WTC11 (cell line): ENCODE measurements at regions not wholly inside any gene's neighbourhood (a gene's known extent, or its start where the extent isn't known, plus 50 kb on each side); places are given as distances from the start of the nearest gene placed in this dataset.

Experiments
- ATAC-seq: fragments of 200-7000 bp; cut with Tn5 transposase; 2 replicates; pipeline ENCODE4 v1.10.0; 2021; ENCODE audit warnings: mild to moderate bottlenecking, moderate library complexity
- CTCF ChIA-PET: fragments of 300-600 bp; sonication (Branson Sonifier 250); formaldehyde crosslinking; loops from one replicate; lab custom pipeline; 2021; ENCODE audit warnings: antibody characterized with exemption; lab: Charles Lee
- POLR2A ChIA-PET: fragments of 350-600 bp; sonication (Branson Sonifier 250); formaldehyde crosslinking; loops from one replicate; lab custom pipeline; 2021; ENCODE audit warnings: antibody characterized with exemption; lab: Charles Lee
- DNase-seq: peaks from one replicate; pipeline ENCODE4 v3.0.0; 2021; ENCODE audit warnings: low spot score
- H3K27ac Mint-ChIP-seq: 2 replicates; pipeline ENCODE4 v1.8.0; 2021; ENCODE audit warnings: mixed read lengths
- H3K27me3 Mint-ChIP-seq: 2 replicates; pipeline ENCODE4 v1.8.0; 2021; ENCODE audit warnings: low read depth, mild to moderate bottlenecking, moderate library complexity, mixed read lengths
- H3K36me3 Mint-ChIP-seq: 2 replicates; pipeline ENCODE4 v1.8.0; 2021; ENCODE audit warnings: mixed read lengths
- H3K4me1 Mint-ChIP-seq: 2 replicates; pipeline ENCODE4 v1.8.0; 2022; ENCODE audit warnings: mixed read lengths
- H3K4me3 Mint-ChIP-seq: 2 replicates; pipeline ENCODE4 v1.8.0; 2021; ENCODE audit warnings: mild to moderate bottlenecking, moderate library complexity, mixed read lengths
- H3K9me3 Mint-ChIP-seq: 2 replicates; pipeline ENCODE4 v1.8.0; 2021; ENCODE audit warnings: mixed read lengths
- AR ChIP-seq: fragments of 250-450 bp; sonication (Bioruptor Pico); IDR thresholded peaks from 2 replicates; pipeline ENCODE4 v1.9.0; 2021; ENCODE audit warnings: mild to moderate bottlenecking
- CBFB ChIP-seq: sonication (generic); formaldehyde crosslinking; IDR thresholded peaks from 2 replicates; pipeline ENCODE4 v1.8.1; 2022; ENCODE audit warnings: mild to moderate bottlenecking, low read depth, missing genetic modification reagents
- CREM ChIP-seq: sonication (generic); formaldehyde crosslinking; IDR thresholded peaks from 2 replicates; pipeline ENCODE4 v1.8.1; 2022; ENCODE audit warnings: mild to moderate bottlenecking, missing genetic modification reagents, moderate library complexity
- CTCF ChIP-seq: fragments of 200-600 bp; IDR thresholded peaks from 2 replicates; pipeline ENCODE4 v1.8.0; 2022; ENCODE audit warnings: antibody characterized with exemption
- E2F4 ChIP-seq: sonication (generic); formaldehyde crosslinking; IDR thresholded peaks from 2 replicates; pipeline ENCODE4 v1.8.1; 2022; ENCODE audit warnings: low read depth, mild to moderate bottlenecking, moderate library complexity, missing genetic modification reagents, borderline replicate concordance
- ELF4 ChIP-seq: sonication (generic); formaldehyde crosslinking; IDR thresholded peaks from 2 replicates; pipeline ENCODE4 v1.8.1; 2022; ENCODE audit warnings: low read depth, mild to moderate bottlenecking, moderate library complexity, missing genetic modification reagents
- ETV6 ChIP-seq: sonication (generic); formaldehyde crosslinking; IDR thresholded peaks from 2 replicates; pipeline ENCODE4 v1.8.1; 2022; ENCODE audit warnings: mild to moderate bottlenecking, missing genetic modification reagents
- FOXK1 ChIP-seq: sonication (generic); formaldehyde crosslinking; IDR thresholded peaks from 2 replicates; pipeline ENCODE4 v1.8.0; 2022; ENCODE audit warnings: mild to moderate bottlenecking, moderate library complexity, missing genetic modification reagents
- GABPB1 ChIP-seq: sonication (generic); formaldehyde crosslinking; IDR thresholded peaks from 2 replicates; pipeline ENCODE4 v1.8.1; 2023; ENCODE audit warnings: mild to moderate bottlenecking, missing genetic modification reagents
- GRHL2 ChIP-seq: fragments of 250-450 bp; sonication (Bioruptor Pico); IDR thresholded peaks from 2 replicates; pipeline ENCODE4 v1.8.0; 2022; ENCODE audit warnings: mild to moderate bottlenecking, moderate library complexity; ENCODE audit not compliant: insufficient replicate concordance, severe bottlenecking
- IRF1 ChIP-seq: sonication (generic); formaldehyde crosslinking; IDR thresholded peaks from 2 replicates; pipeline ENCODE4 v1.8.0; 2023; ENCODE audit warnings: missing genetic modification reagents
- MAX ChIP-seq: sonication (generic); formaldehyde crosslinking; IDR thresholded peaks from 2 replicates; pipeline ENCODE4 v1.8.0; 2022; ENCODE audit warnings: mild to moderate bottlenecking, missing genetic modification reagents
- MXD4 ChIP-seq: fragments of 250-450 bp; sonication (Bioruptor Pico); IDR thresholded peaks from 2 replicates; pipeline ENCODE4 v1.8.0; 2021; ENCODE audit warnings: mild to moderate bottlenecking, moderate library complexity, borderline replicate concordance
- MYBL2 ChIP-seq: sonication (generic); formaldehyde crosslinking; IDR thresholded peaks from 2 replicates; pipeline ENCODE4 v1.8.1; 2023; ENCODE audit warnings: mild to moderate bottlenecking, moderate library complexity, missing genetic modification reagents
- NR1H2 ChIP-seq: sonication (generic); formaldehyde crosslinking; IDR thresholded peaks from 2 replicates; pipeline ENCODE4 v1.9.0; 2021; ENCODE audit warnings: mild to moderate bottlenecking, moderate library complexity, missing genetic modification reagents
- RORB ChIP-seq: fragments of 250-450 bp; sonication (Bioruptor Pico); IDR thresholded peaks from 2 replicates; pipeline ENCODE4 v1.9.0; 2021; ENCODE audit warnings: mild to moderate bottlenecking
- SOX15 ChIP-seq: fragments of 250-450 bp; sonication (Bioruptor Pico); IDR thresholded peaks from 2 replicates; pipeline ENCODE4 v1.9.0; 2021; ENCODE audit warnings: mild to moderate bottlenecking
- SP1 ChIP-seq: sonication (generic); formaldehyde crosslinking; conservative IDR thresholded peaks from 2 replicates; pipeline ENCODE4 v1.8.1; 2022; ENCODE audit warnings: missing genetic modification reagents
- TEAD1 ChIP-seq: sonication (generic); formaldehyde crosslinking; IDR thresholded peaks from 2 replicates; pipeline ENCODE4 v1.8.0; 2022; ENCODE audit warnings: mild to moderate bottlenecking, missing genetic modification reagents
- TEAD4 ChIP-seq: sonication (generic); formaldehyde crosslinking; IDR thresholded peaks from 2 replicates; pipeline ENCODE4 v1.8.0; 2022; ENCODE audit warnings: mild to moderate bottlenecking, missing genetic modification reagents
- TP53 ChIP-seq: sonication (generic); formaldehyde crosslinking; IDR thresholded peaks from 2 replicates; pipeline ENCODE4 v1.8.1; 2023; ENCODE audit warnings: mild to moderate bottlenecking, missing genetic modification reagents
- ZBTB21 ChIP-seq: sonication (generic); formaldehyde crosslinking; IDR thresholded peaks from 2 replicates; pipeline ENCODE4 v1.8.1; 2023; ENCODE audit warnings: mild to moderate bottlenecking, missing genetic modification reagents, borderline replicate concordance
- ZNF138 ChIP-seq: sonication (generic); formaldehyde crosslinking; conservative IDR thresholded peaks from 2 replicates; pipeline ENCODE4 v1.8.1; 2022; ENCODE audit warnings: mild to moderate bottlenecking, moderate library complexity, missing genetic modification reagents
- TF ChIP-seq, protein P1 (sequence below): sonication (generic); formaldehyde crosslinking; IDR thresholded peaks from 2 replicates; pipeline ENCODE4 v1.8.0; 2023; ENCODE audit warnings: missing genetic modification reagents, mild to moderate bottlenecking, borderline replicate concordance

- Mint-ChIP-seq H3K36me3 (peaks cover 6% of the 10 kb centered on the region), H3K4me1 (peaks cover 51% of the 10 kb centered on the region), H3K9me3 (peaks cover 17% of the 10 kb centered on the region)
- TF ChIP-seq MAX (CRISPR knock-in tag) = no peak
- no peak for TF ChIP-seq TEAD1 (CRISPR knock-in tag)
- no peak for TF ChIP-seq MXD4 (CRISPR knock-in tag)
- no peak for TF ChIP-seq CTCF
- no peak for TF ChIP-seq TP53 (CRISPR knock-in tag)
- no peak for TF ChIP-seq CREM (CRISPR knock-in tag)
- TF ChIP-seq NR1H2 (CRISPR knock-in tag) = no peak
- TF ChIP-seq CBFB (CRISPR knock-in tag) = no peak
- no peak for TF ChIP-seq TEAD4 (CRISPR knock-in tag)
- no peak for TF ChIP-seq FOXK1 (CRISPR knock-in tag)
- TF ChIP-seq SP1 (CRISPR knock-in tag) = no peak
- TF ChIP-seq AR (CRISPR knock-in tag) = no peak
- TF ChIP-seq, protein P1, sequence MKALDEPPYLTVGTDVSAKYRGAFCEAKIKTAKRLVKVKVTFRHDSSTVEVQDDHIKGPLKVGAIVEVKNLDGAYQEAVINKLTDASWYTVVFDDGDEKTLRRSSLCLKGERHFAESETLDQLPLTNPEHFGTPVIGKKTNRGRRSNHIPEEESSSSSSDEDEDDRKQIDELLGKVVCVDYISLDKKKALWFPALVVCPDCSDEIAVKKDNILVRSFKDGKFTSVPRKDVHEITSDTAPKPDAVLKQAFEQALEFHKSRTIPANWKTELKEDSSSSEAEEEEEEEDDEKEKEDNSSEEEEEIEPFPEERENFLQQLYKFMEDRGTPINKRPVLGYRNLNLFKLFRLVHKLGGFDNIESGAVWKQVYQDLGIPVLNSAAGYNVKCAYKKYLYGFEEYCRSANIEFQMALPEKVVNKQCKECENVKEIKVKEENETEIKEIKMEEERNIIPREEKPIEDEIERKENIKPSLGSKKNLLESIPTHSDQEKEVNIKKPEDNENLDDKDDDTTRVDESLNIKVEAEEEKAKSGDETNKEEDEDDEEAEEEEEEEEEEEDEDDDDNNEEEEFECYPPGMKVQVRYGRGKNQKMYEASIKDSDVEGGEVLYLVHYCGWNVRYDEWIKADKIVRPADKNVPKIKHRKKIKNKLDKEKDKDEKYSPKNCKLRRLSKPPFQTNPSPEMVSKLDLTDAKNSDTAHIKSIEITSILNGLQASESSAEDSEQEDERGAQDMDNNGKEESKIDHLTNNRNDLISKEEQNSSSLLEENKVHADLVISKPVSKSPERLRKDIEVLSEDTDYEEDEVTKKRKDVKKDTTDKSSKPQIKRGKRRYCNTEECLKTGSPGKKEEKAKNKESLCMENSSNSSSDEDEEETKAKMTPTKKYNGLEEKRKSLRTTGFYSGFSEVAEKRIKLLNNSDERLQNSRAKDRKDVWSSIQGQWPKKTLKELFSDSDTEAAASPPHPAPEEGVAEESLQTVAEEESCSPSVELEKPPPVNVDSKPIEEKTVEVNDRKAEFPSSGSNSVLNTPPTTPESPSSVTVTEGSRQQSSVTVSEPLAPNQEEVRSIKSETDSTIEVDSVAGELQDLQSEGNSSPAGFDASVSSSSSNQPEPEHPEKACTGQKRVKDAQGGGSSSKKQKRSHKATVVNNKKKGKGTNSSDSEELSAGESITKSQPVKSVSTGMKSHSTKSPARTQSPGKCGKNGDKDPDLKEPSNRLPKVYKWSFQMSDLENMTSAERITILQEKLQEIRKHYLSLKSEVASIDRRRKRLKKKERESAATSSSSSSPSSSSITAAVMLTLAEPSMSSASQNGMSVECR = no peak
- TF ChIP-seq ZBTB21 = no peak
- no peak for TF ChIP-seq RORB (CRISPR knock-in tag)
- TF ChIP-seq, all 79 proteins: peak for 0
- peak overlapping the region; percentile 42; the same call in 1 of the 2 replicates for H3K27ac Mint-ChIP-seq
- DNase-seq = no peak
- ChIA-PET CTCF (no interaction called here), POLR2A (no interaction called here)
- no peak overlapping the region for H3K4me3 Mint-ChIP-seq
- H3K27me3 Mint-ChIP-seq = no peaks in the 10 kb centered on the region
- ATAC-seq = no peak
Observed at GRCh38 chr20:20897145-20897544, 184.7 kb upstream of the RALGAPA2 start.

DNA sequence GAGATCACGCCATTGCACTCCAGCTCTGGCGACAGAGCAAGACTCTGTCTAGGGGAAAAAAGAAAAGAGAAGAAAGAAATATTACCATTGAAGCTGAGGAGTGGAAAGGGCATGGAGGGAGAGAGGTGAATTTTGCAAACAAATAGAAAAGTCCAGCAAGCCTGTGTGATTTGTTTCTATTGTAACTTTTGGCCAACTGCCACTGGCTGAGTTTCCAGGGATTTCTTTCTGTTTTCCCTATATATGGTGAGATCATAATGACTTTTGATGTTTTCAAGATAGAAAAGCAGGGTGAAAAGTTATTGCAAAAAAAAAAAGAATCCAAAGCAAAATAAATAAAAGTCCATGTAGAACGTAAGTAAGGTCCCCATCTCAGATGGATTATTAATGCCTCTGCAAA, 184.2 kb upstream of the RALGAPA2 start:
- POLR2A ChIA-PET = no interaction called here
- H3K36me3 Mint-ChIP-seq = peaks cover under 1% of the 10 kb centered on the region
- H3K9me3 Mint-ChIP-seq = peaks cover 12% of the 10 kb centered on the region
- no peak overlapping the region for H3K27ac Mint-ChIP-seq
- H3K4me3 Mint-ChIP-seq = no peak overlapping the region
- H3K27me3 Mint-ChIP-seq = no peaks in the 10 kb centered on the region
- CTCF ChIA-PET = no interaction called here
- H3K4me1 Mint-ChIP-seq = peaks cover 56% of the 10 kb centered on the region
- DNase-seq = no peak
- ATAC-seq = no peak
- TF ChIP-seq ETV6 (CRISPR knock-in tag) (no peak), ZNF138 (no peak), ELF4 (CRISPR knock-in tag) (no peak), E2F4 (no peak), GABPB1 (CRISPR knock-in tag) (no peak), GRHL2 (no peak), IRF1 (no peak), SOX15 (CRISPR knock-in tag) (no peak), MYBL2 (no peak)
